Erythroblast (primary cell): ENCODE measurements at regions not wholly inside any gene's neighbourhood (a gene's known extent, or its start where the extent isn't known, plus 50 kb on each side); places are given as distances from the start of the nearest gene placed in this dataset.

Experiments used
- GATA1 ChIP-seq: IDR thresholded peaks from 2 replicates; pipeline ENCODE4 v1.6.1; 2011; ENCODE audit warnings: low read depth, mild to moderate bottlenecking, control low read depth, low read length, moderate library complexity
- POLR2A ChIP-seq: IDR thresholded peaks from 2 replicates; pipeline ENCODE4 v1.6.1; 2011; ENCODE audit warnings: mild to moderate bottlenecking, low read length

GRCh38 chr14:53766106-53766505, 190.5 kb downstream of the BMP4 start:
- TF ChIP-seq POLR2A (no peak), GATA1 (no peak)
